ENCODE measurements at regions not wholly inside any gene's neighbourhood (a gene's known extent, or its start where the extent isn't known, plus 50 kb on each side); places are given as distances from the start of the nearest gene placed in this dataset.

DNA sequence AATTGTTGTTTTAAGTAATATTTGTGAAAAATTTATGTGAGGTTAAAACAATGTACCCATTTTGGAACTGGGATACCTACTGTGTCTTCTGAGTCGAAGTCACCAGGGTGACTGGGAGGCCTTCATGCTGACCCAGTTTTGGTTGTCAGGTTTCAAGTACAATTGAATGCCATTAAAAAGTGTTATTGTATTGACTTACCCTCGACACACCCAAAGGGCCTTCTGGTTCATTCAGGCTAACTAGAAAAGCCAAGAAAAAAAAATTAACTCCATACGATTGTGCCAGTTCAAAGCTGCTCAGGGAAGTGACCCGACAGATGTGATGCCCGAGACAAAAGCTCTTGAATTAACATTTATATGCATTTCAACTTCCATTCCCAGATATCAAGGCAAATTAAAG, 190.0 kb downstream of the ST6GAL2 start:
- FAIRE-seq = no peak
- no peak for TF ChIP-seq PAX5 (IDR thresholded peaks at IDR 0.05; ENCODE audit: insufficient read depth, low read length, severe bottlenecking)
- no peak for TF ChIP-seq POLR2AphosphoS5 (IDR thresholded peaks at IDR 0.05; ENCODE audit: low read depth, low read length)
- TF ChIP-seq POU2F2 (IDR thresholded peaks at IDR 0.05; ENCODE audit: low read depth, low read length) = no peak
- TF ChIP-seq TAF1 (IDR thresholded peaks at IDR 0.05; ENCODE audit: low read depth, low read length) = no peak
- no peak for TF ChIP-seq SPI1 (IDR thresholded peaks at IDR 0.05; ENCODE audit: low read depth, low read length)
- TF ChIP-seq POLR2A (IDR thresholded peaks at IDR 0.05; ENCODE audit: low read depth, low read length) = no peak
- no peak for DNase-seq (ENCODE audit: insufficient read length, low spot score)

DNA sequence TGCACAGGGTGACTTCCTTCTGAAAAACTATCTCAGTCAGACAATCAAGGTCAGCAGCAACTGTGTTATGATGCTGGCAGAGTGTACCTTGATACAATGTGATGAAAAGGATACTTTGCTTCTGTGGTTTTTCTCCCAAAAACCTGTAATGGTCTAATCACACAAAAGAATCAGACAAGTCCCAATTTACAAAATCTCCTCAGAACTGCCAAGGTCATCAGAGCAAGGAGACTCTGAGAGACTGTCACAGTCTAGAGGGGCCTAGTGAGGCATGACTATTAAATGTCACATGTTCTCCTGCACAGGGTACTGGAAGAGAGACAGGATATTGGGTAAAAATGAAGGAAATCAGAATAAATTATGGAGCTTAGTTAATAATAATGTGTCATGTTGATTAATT, 185.4 kb downstream of the ST6GAL2 start:
- DNase-seq (ENCODE audit: insufficient read length, low spot score) (no peak), FAIRE-seq (no peak)
- TF ChIP-seq TAF1 (IDR thresholded peaks at IDR 0.05; ENCODE audit: low read depth, low read length) = no peak
- no peak for TF ChIP-seq POU2F2 (IDR thresholded peaks at IDR 0.05; ENCODE audit: low read depth, low read length)
- no peak for TF ChIP-seq POLR2AphosphoS5 (IDR thresholded peaks at IDR 0.05; ENCODE audit: low read depth, low read length)
- no peak for TF ChIP-seq PAX5 (IDR thresholded peaks at IDR 0.05; ENCODE audit: insufficient read depth, low read length, severe bottlenecking)
- no peak for TF ChIP-seq SPI1 (IDR thresholded peaks at IDR 0.05; ENCODE audit: low read depth, low read length)
- TF ChIP-seq POLR2A (IDR thresholded peaks at IDR 0.05; ENCODE audit: low read depth, low read length) = no peak

DNA sequence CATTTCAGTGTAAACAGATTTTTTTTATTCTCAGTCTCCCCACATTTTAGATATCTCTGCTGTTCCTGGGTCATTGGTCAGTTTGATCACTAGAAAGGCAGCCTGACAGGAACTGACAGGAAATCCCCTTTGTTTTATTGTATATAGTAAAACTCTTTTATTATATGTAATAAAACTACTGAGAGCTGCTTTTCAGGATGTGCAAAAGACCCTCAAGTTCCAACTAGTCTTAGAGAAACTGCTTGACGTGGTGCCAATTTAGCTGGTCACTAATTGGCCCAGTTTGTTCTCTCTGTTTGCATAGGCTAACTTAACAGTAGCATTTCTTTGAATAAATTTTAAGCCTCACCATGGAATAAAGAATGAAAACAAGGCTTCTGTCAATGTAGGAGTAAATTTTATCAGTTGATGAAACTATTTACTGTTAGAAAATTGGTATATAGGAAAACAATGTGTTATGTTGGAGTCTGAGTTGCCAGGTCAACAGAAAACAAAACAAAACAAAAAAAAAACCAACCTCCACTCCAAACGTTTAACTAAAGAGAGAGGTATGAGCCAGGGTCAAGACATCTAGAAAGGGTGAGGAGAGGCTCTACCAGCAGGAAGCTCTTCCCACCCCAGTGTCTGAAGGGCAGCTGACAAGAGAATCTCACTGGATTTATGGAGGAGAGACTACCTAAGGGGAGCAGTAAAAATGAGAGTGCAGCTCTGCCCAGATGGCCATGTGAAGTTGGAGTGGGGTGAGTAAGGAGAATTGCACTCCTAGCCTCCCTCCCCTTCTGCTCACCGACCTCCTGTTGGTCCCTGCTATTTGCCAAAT, 184.6 kb downstream of the ST6GAL2 start:
- FAIRE-seq = no peak
- no peak for TF ChIP-seq POLR2A (IDR thresholded peaks at IDR 0.05; ENCODE audit: low read depth, low read length)
- no peak for TF ChIP-seq PAX5 (IDR thresholded peaks at IDR 0.05; ENCODE audit: insufficient read depth, low read length, severe bottlenecking)
- TF ChIP-seq TAF1 (IDR thresholded peaks at IDR 0.05; ENCODE audit: low read depth, low read length) = no peak
- TF ChIP-seq POLR2AphosphoS5 (IDR thresholded peaks at IDR 0.05; ENCODE audit: low read depth, low read length) = no peak
- TF ChIP-seq POU2F2 (IDR thresholded peaks at IDR 0.05; ENCODE audit: low read depth, low read length) = no peak
- DNase-seq (ENCODE audit: insufficient read length, low spot score) = no peak

DNA sequence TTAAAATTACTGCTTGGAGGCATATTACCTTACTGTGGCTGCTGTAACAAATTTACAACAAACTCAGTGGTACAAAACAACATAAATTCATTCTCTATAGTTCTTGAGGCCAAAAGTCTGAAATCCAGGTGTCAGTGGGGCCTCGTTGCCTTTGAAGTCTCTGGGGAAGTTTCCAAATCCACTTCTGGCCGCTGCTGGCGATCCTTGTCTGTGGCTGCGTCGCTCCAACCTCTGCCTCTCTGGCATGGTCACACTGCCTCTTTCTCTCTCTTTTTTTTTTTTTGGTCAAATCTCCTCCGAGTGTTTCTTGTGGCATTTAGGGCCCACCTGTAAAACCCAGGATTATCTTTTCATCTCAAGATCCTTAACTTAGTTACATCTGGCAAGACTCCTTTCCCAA, 182.8 kb downstream of the ST6GAL2 start:
- TF ChIP-seq TAF1 (IDR thresholded peaks at IDR 0.05; ENCODE audit: low read depth, low read length) = no peak
- no peak for TF ChIP-seq SPI1 (IDR thresholded peaks at IDR 0.05; ENCODE audit: low read depth, low read length)
- TF ChIP-seq POLR2A (IDR thresholded peaks at IDR 0.05; ENCODE audit: low read depth, low read length) = no peak
- no peak for TF ChIP-seq PAX5 (IDR thresholded peaks at IDR 0.05; ENCODE audit: insufficient read depth, low read length, severe bottlenecking)
- no peak for TF ChIP-seq POU2F2 (IDR thresholded peaks at IDR 0.05; ENCODE audit: low read depth, low read length)
- TF ChIP-seq POLR2AphosphoS5 (IDR thresholded peaks at IDR 0.05; ENCODE audit: low read depth, low read length) = no peak
- FAIRE-seq (no peak), DNase-seq (ENCODE audit: insufficient read length, low spot score) (no peak)

DNA sequence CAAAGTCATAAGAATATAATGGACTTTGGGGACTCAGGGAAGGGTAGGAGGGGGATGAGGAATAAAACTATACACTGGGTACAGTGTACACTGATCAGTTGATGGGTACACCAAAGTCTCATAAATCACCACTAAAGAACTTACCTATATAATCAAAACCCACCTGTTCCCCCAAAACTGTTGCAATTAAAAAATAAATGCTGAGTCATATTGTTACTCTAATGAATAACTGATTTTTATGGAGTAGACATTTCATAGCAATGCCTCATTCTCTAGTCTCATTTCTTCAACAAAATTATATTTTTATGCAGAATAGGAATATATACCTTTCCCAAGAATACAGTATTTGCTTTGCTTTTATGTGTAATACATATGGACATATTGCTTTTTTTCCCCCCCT, 181.2 kb downstream of the ST6GAL2 start:
- TF ChIP-seq POU2F2 (IDR thresholded peaks at IDR 0.05; ENCODE audit: low read depth, low read length) (no peak), TAF1 (IDR thresholded peaks at IDR 0.05; ENCODE audit: low read depth, low read length) (no peak), PAX5 (IDR thresholded peaks at IDR 0.05; ENCODE audit: insufficient read depth, low read length, severe bottlenecking) (no peak), POLR2A (IDR thresholded peaks at IDR 0.05; ENCODE audit: low read depth, low read length) (no peak), SPI1 (IDR thresholded peaks at IDR 0.05; ENCODE audit: low read depth, low read length) (no peak), POLR2AphosphoS5 (IDR thresholded peaks at IDR 0.05; ENCODE audit: low read depth, low read length) (no peak)
- DNase-seq (ENCODE audit: insufficient read length, low spot score) = no peak
- FAIRE-seq = no peak

GRCh38 chr2:106705877-106706276, 180.1 kb downstream of the ST6GAL2 start:
- FAIRE-seq (no peak), DNase-seq (ENCODE audit: insufficient read length, low spot score) (no peak)
- TF ChIP-seq POLR2AphosphoS5 (IDR thresholded peaks at IDR 0.05; ENCODE audit: low read depth, low read length) (no peak), POU2F2 (IDR thresholded peaks at IDR 0.05; ENCODE audit: low read depth, low read length) (no peak), SPI1 (IDR thresholded peaks at IDR 0.05; ENCODE audit: low read depth, low read length) (no peak), TAF1 (IDR thresholded peaks at IDR 0.05; ENCODE audit: low read depth, low read length) (no peak), PAX5 (IDR thresholded peaks at IDR 0.05; ENCODE audit: insufficient read depth, low read length, severe bottlenecking) (no peak), POLR2A (IDR thresholded peaks at IDR 0.05; ENCODE audit: low read depth, low read length) (no peak)

- no peak for TF ChIP-seq PAX5 (IDR thresholded peaks at IDR 0.05; ENCODE audit: insufficient read depth, low read length, severe bottlenecking)
- FAIRE-seq = no peak
Observed at GRCh38 chr2:106706283-106706682, 179.7 kb downstream of the ST6GAL2 start.

GRCh38 chr2:106708209-106708608, 177.8 kb downstream of the ST6GAL2 start:
- no peak for FAIRE-seq

More at GRCh38 chr2:106706283-106706682, 179.7 kb downstream of the ST6GAL2 start:
- no peak for DNase-seq (ENCODE audit: insufficient read length, low spot score)

DNA sequence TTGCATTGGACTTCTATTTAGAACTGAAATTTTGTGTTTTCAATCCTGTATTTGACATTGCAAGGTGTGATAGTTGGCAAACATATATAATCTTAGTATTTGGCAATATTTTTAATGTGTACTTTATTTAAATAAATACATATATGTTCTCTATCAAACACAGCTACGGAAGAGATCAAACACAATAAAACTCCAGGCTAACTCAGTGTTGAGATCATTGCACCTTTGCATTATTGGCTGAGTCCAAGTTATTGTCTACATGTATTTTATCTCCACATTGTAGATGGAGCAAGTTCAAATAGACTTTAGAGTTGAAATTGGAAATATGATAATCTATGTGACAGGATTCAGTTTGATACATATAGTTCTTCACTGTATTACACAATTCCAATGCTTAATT, 176.7 kb downstream of the ST6GAL2 start:
- TF ChIP-seq POU2F2 (IDR thresholded peaks at IDR 0.05; ENCODE audit: low read depth, low read length) = no peak
- no peak for TF ChIP-seq POLR2A (IDR thresholded peaks at IDR 0.05; ENCODE audit: low read depth, low read length)
- TF ChIP-seq SPI1 (IDR thresholded peaks at IDR 0.05; ENCODE audit: low read depth, low read length) = no peak
- no peak for TF ChIP-seq POLR2AphosphoS5 (IDR thresholded peaks at IDR 0.05; ENCODE audit: low read depth, low read length)
- no peak for TF ChIP-seq TAF1 (IDR thresholded peaks at IDR 0.05; ENCODE audit: low read depth, low read length)
- no peak for TF ChIP-seq PAX5 (IDR thresholded peaks at IDR 0.05; ENCODE audit: insufficient read depth, low read length, severe bottlenecking)
- DNase-seq (ENCODE audit: insufficient read length, low spot score) (no peak), FAIRE-seq (no peak)

More at GRCh38 chr2:106708209-106708608, 177.8 kb downstream of the ST6GAL2 start:
- no peak for TF ChIP-seq POU2F2 (IDR thresholded peaks at IDR 0.05; ENCODE audit: low read depth, low read length)
- no peak for TF ChIP-seq PAX5 (IDR thresholded peaks at IDR 0.05; ENCODE audit: insufficient read depth, low read length, severe bottlenecking)
- no peak for TF ChIP-seq POLR2A (IDR thresholded peaks at IDR 0.05; ENCODE audit: low read depth, low read length)
- TF ChIP-seq SPI1 (IDR thresholded peaks at IDR 0.05; ENCODE audit: low read depth, low read length) = no peak
- no peak for TF ChIP-seq POLR2AphosphoS5 (IDR thresholded peaks at IDR 0.05; ENCODE audit: low read depth, low read length)
- DNase-seq (ENCODE audit: insufficient read length, low spot score) = no peak

- TF ChIP-seq SPI1 (IDR thresholded peaks at IDR 0.05; ENCODE audit: low read depth, low read length) = no peak
- TF ChIP-seq PAX5 (IDR thresholded peaks at IDR 0.05; ENCODE audit: insufficient read depth, low read length, severe bottlenecking) = no peak
- no peak for TF ChIP-seq TAF1 (IDR thresholded peaks at IDR 0.05; ENCODE audit: low read depth, low read length)
- no peak for TF ChIP-seq POU2F2 (IDR thresholded peaks at IDR 0.05; ENCODE audit: low read depth, low read length)
- TF ChIP-seq POLR2A (IDR thresholded peaks at IDR 0.05; ENCODE audit: low read depth, low read length) = no peak
- TF ChIP-seq POLR2AphosphoS5 (IDR thresholded peaks at IDR 0.05; ENCODE audit: low read depth, low read length) = no peak
- no peak for DNase-seq (ENCODE audit: insufficient read length, low spot score)
- FAIRE-seq = no peak
Observed at GRCh38 chr2:106719222-106719621, 166.7 kb downstream of the ST6GAL2 start.
